Immature natural killer cell (primary cell): ENCODE measurements at regions not wholly inside any gene's neighbourhood (a gene's known extent, or its start where the extent isn't known, plus 50 kb on each side); places are given as distances from the start of the nearest gene placed in this dataset.

Source experiments
- DNase-seq, 3 donors: peaks; one replicate each; pipeline ENCODE4 v3.0.0; 2022; ENCODE audit warnings: mixed read lengths in 1 of 3
- H3K27ac Mint-ChIP-seq, 6 donors: one replicate each; pipeline ENCODE4 v1.8.0; 2020; ENCODE audit warnings: mixed read lengths in 6 of 6, mild to moderate bottlenecking in 5 of 6, inconsistent platforms in 4 of 6, moderate library complexity in 3 of 6
- H3K27me3 Mint-ChIP-seq, 3 donors: one replicate each; pipeline ENCODE4 v1.8.0; 2020 to 2021; ENCODE audit warnings: low read depth in 3 of 3, mild to moderate bottlenecking in 3 of 3, mixed read lengths in 3 of 3, moderate library complexity in 3 of 3, inconsistent platforms in 1 of 3
- H3K36me3 Mint-ChIP-seq, 3 donors: one replicate each; pipeline ENCODE4 v1.8.0; 2020; ENCODE audit warnings: mixed read lengths in 3 of 3, inconsistent platforms in 2 of 3, mild to moderate bottlenecking in 2 of 3
- H3K4me1 Mint-ChIP-seq, 2 donors: one replicate each; pipeline ENCODE4 v1.8.0; 2020; ENCODE audit warnings: inconsistent platforms in 2 of 2, mild to moderate bottlenecking in 2 of 2, mixed read lengths in 2 of 2, moderate library complexity in 1 of 2
- H3K4me3 Mint-ChIP-seq, 5 donors: one replicate each; pipeline ENCODE4 v1.8.0; 2020; ENCODE audit warnings: mild to moderate bottlenecking in 5 of 5, mixed read lengths in 5 of 5, inconsistent platforms in 3 of 5, moderate library complexity in 3 of 5
- H3K9me3 Mint-ChIP-seq, 6 donors: one replicate each; pipeline ENCODE4 v1.8.0; 2020; ENCODE audit warnings: mild to moderate bottlenecking in 6 of 6, mixed read lengths in 6 of 6, inconsistent platforms in 4 of 6, moderate library complexity in 3 of 6

DNA sequence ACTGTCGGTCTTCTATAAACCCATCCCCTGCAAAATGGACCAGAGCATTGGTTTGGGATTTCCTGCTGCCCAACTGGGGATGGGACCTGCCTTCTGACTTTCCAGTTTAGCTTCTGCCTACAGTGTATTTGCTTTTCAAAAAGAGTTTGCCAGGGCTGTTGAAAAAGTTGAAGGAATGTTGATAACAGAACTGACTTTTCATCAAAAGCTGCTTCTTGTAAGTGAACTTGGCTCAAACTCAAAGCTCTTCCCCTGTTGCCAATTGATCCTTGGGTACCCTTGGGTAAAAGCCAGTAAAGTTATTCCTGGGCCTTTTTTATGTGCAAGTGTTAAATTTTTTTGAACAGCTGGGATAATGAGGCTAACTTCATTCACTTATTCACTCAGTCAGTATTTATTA, 142.9 kb upstream of the SLC30A5 start:
- Mint-ChIP-seq H3K4me1 (no peaks in the 10 kb centered on the region), H3K9me3 (no peaks in the 10 kb centered on the region), H3K4me3 (no peak overlapping the region), H3K27me3 (peaks cover 1 to 4% (median 2%) of the 10 kb centered on the region in 3 donors), H3K27ac (no peak overlapping the region), H3K36me3 (no peaks in the 10 kb centered on the region)
- DNase-seq: no peak

GRCh38 chr5:68953231-68953874, 140.5 kb upstream of the SLC30A5 start:
- no peaks in the 10 kb centered on the region for H3K9me3 Mint-ChIP-seq
- H3K27ac Mint-ChIP-seq: no peak overlapping the region
- H3K4me3 Mint-ChIP-seq: no peak overlapping the region
- peaks cover 1 to 2% (median 2%) of the 10 kb centered on the region in 3 donors for H3K27me3 Mint-ChIP-seq
- no peaks in the 10 kb centered on the region for H3K36me3 Mint-ChIP-seq
- no peak for DNase-seq
- no peaks in the 10 kb centered on the region for H3K4me1 Mint-ChIP-seq

DNA sequence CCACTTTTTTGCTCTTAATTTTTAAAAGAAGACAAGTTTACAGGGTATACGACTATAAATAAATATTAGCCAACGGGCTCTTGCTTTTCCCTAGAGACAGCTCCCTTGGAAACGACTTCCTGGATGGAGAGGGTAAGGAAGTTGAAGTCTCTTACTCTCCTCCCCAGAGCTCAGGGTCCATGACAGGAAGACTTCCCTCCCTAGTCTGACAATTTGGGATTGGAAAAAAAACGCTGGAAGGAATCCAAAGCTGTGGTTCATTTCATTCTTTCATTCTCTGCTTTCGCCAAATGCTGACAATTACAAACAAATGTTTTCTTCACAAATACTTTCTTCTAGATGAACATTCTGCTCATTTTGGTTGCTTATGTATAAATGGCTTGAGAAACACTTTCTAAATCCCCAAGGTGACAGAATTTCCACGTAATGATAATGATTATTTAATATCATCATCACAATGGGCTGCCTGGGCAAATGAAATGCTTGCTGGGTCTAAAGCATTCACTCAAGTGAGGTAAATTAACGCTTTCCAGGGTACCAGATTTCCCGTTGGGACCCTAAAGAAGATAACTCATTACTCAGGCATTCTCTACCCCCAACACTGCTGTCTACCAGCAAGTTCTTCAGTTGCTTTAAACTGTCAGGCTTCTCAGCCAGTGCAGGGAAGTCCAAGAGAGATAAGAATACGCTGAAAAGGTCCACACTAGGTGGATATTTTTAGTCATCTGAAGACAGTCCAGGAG, 139.8 kb upstream of the SLC30A5 start:
- no peaks in the 10 kb centered on the region for H3K36me3 Mint-ChIP-seq
- H3K4me1 Mint-ChIP-seq: no peaks in the 10 kb centered on the region
- no peak overlapping the region for H3K4me3 Mint-ChIP-seq

GRCh38 chr5:68954618-68954910, 139.2 kb upstream of the SLC30A5 start:
- no peak overlapping the region for H3K27ac Mint-ChIP-seq
- no peaks in the 10 kb centered on the region for H3K4me1 Mint-ChIP-seq
- H3K4me3 Mint-ChIP-seq: no peak overlapping the region
- no peaks in the 10 kb centered on the region for H3K9me3 Mint-ChIP-seq
- no peaks in the 10 kb centered on the region for H3K36me3 Mint-ChIP-seq
- H3K27me3 Mint-ChIP-seq: peaks cover 1 to 2% (median 2%) of the 10 kb centered on the region in 3 donors
- no peak for DNase-seq

More for the DNA sequence above, 139.8 kb upstream of the SLC30A5 start:
- Mint-ChIP-seq H3K9me3 (no peaks in the 10 kb centered on the region), H3K27me3 (peaks cover 1 to 2% (median 2%) of the 10 kb centered on the region in 3 donors), H3K27ac (no peak overlapping the region)
- DNase-seq: no peak

GRCh38 chr5:68957591-68957990, 136.2 kb upstream of the SLC30A5 start:
- peaks cover 0 to 2% (median 2%) of the 10 kb centered on the region in 3 donors for H3K27me3 Mint-ChIP-seq
- no peak for DNase-seq
- H3K4me1 Mint-ChIP-seq: no peaks in the 10 kb centered on the region
- no peak overlapping the region for H3K27ac Mint-ChIP-seq
- no peaks in the 10 kb centered on the region for H3K36me3 Mint-ChIP-seq
- no peak overlapping the region for H3K4me3 Mint-ChIP-seq
- no peaks in the 10 kb centered on the region for H3K9me3 Mint-ChIP-seq

DNA sequence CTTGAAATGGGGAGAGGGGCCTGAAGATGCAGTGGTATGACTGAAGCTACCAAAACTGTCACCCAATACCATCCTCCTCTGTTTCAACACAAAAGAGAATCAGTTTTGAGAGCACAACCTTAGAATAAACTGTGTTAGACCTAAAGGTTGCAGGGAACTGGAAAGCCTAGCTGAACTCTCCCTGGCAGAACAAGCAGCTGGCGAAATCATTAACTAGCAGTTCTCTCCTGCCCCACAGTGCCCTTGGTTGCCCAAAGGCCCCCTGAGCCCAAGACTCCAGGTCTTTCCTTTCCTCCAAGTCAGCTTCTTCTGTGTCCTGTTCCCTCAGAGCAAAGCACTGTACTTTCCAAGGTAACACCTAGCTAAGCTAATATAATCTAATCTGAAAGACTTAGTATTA, 135.4 kb upstream of the SLC30A5 start:
- DNase-seq: no peak
- no peak overlapping the region for H3K27ac Mint-ChIP-seq
- no peaks in the 10 kb centered on the region for H3K9me3 Mint-ChIP-seq
- no peaks in the 10 kb centered on the region for H3K4me1 Mint-ChIP-seq
- H3K27me3 Mint-ChIP-seq: peaks cover 0 to 3% (median 0%) of the 10 kb centered on the region in 3 donors
- no peak overlapping the region for H3K4me3 Mint-ChIP-seq
- H3K36me3 Mint-ChIP-seq: no peaks in the 10 kb centered on the region

GRCh38 chr5:68960456-68960855, 133.4 kb upstream of the SLC30A5 start:
- Mint-ChIP-seq H3K4me3 (no peak overlapping the region), H3K9me3 (no peaks in the 10 kb centered on the region), H3K36me3 (no peaks in the 10 kb centered on the region), H3K27ac (no peak overlapping the region), H3K27me3 (peaks cover 0 to 1% (median 0%) of the 10 kb centered on the region in 3 donors), H3K4me1 (no peaks in the 10 kb centered on the region)
- DNase-seq: no peak

GRCh38 chr5:68960961-68961360, 132.9 kb upstream of the SLC30A5 start:
- Mint-ChIP-seq H3K27me3 (peaks cover 0 to 1% (median 0%) of the 10 kb centered on the region in 3 donors), H3K9me3 (no peaks in the 10 kb centered on the region), H3K36me3 (no peaks in the 10 kb centered on the region), H3K4me3 (no peak overlapping the region), H3K27ac (no peak overlapping the region), H3K4me1 (no peaks in the 10 kb centered on the region)
- no peak for DNase-seq

- H3K27me3 Mint-ChIP-seq: peaks cover 0 to 1% (median 0%) of the 10 kb centered on the region in 3 donors
- H3K9me3 Mint-ChIP-seq: no peaks in the 10 kb centered on the region
- no peak overlapping the region for H3K4me3 Mint-ChIP-seq
- H3K4me1 Mint-ChIP-seq: no peaks in the 10 kb centered on the region
- H3K27ac Mint-ChIP-seq: no peak overlapping the region
- no peaks in the 10 kb centered on the region for H3K36me3 Mint-ChIP-seq
- DNase-seq: no peak
These were observed 132.1 kb upstream of the SLC30A5 start for GRCh38 chr5:68961762-68962161.

DNA sequence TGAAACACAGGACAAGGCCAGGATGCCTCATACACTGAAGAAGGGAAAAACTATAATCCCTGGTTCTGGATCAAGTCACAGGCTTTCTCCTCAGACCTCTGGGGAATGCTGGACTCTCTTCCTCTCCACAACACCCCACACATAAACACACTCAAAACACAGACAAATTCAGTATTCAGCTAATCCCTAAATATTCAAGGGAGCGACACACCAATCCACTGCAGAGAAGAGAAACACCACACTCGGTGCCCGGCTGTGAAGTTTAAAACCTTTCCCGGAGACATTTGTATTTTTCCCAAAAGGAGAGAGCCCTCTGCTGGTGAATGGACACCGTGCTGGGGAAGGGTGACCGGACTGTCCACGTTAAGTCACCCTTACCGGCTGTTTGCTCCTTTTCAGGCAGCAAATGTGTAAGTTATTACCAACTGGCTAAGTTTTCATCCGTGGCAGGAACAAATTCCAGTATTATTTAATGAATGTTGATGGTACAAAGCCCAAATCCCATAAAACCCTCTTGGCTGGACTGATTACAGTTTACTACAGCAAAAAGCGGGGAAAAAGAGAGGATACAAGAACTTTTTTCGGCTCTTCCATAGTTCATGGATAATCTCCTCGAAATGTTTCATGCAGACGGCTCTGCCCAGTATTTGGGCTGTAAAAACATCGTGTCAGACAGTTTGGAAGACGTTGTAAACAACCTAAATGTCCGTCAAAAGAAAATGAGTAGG, 130.9 kb upstream of the SLC30A5 start:
- no peaks in the 10 kb centered on the region for H3K9me3 Mint-ChIP-seq

DNA sequence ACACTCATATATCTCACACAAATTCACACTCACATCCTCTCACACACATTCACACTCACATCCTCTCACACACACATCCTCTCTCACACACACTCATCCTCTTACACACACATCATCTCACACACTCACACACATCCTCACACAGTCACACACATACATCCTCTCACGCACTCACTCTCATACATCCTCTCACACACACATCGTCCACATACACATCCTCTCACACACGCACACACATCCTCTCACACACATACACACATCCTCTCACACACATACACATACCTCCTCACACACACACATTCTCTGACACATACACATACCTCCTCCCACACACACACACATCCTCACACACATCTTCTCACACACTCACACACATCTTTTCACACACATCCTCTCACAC, 129.1 kb upstream of the SLC30A5 start:
- Mint-ChIP-seq H3K4me1 (no peaks in the 10 kb centered on the region), H3K36me3 (no peaks in the 10 kb centered on the region), H3K27ac (no peak overlapping the region), H3K27me3 (peaks cover 0 to 3% (median 0%) of the 10 kb centered on the region in 3 donors), H3K9me3 (peaks cover 0 to 2% (median 0%) of the 10 kb centered on the region in 6 donors), H3K4me3 (no peak overlapping the region)
- no peak for DNase-seq

More for the DNA sequence above, 130.9 kb upstream of the SLC30A5 start:
- Mint-ChIP-seq H3K27ac (peak overlapping the region in 1 of 6 donors; percentile 43), H3K36me3 (no peaks in the 10 kb centered on the region), H3K4me1 (no peaks in the 10 kb centered on the region), H3K4me3 (peak overlapping the region in 1 of 5 donors; percentile 11), H3K27me3 (peaks cover 0 to 1% (median 0%) of the 10 kb centered on the region in 3 donors)
- DNase-seq: no peak

DNA sequence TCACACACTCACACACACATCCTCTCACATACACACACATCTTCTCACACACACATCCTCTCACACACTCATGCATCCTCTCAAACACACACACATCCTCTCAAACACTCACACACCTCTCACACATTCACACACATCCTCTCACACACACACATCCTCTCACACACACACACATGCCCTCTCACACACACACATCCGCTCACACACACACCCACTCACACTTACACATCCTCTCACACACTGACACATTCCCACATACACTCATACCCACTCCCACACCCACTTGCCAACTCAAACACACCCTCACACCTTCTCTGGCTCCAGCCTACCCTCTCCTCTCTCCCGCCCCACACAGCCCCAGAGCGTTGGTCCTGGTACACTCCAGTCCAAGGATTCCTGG, 127.9 kb upstream of the SLC30A5 start:
- H3K27ac Mint-ChIP-seq: no peak overlapping the region
- H3K4me1 Mint-ChIP-seq: no peaks in the 10 kb centered on the region
- peaks cover 0 to 2% (median 0%) of the 10 kb centered on the region in 6 donors for H3K9me3 Mint-ChIP-seq
- no peaks in the 10 kb centered on the region for H3K36me3 Mint-ChIP-seq
- no peak for DNase-seq
- H3K27me3 Mint-ChIP-seq: peaks cover 2 to 3% (median 2%) of the 10 kb centered on the region in 3 donors
- no peak overlapping the region for H3K4me3 Mint-ChIP-seq

GRCh38 chr5:68966596-68966995, 127.2 kb upstream of the SLC30A5 start:
- no peak for DNase-seq
- Mint-ChIP-seq H3K27ac (no peak overlapping the region), H3K9me3 (peaks cover 0 to 2% (median 0%) of the 10 kb centered on the region in 6 donors), H3K36me3 (no peaks in the 10 kb centered on the region), H3K27me3 (peaks cover 2 to 3% (median 2%) of the 10 kb centered on the region in 3 donors), H3K4me1 (no peaks in the 10 kb centered on the region), H3K4me3 (no peak overlapping the region)

DNA sequence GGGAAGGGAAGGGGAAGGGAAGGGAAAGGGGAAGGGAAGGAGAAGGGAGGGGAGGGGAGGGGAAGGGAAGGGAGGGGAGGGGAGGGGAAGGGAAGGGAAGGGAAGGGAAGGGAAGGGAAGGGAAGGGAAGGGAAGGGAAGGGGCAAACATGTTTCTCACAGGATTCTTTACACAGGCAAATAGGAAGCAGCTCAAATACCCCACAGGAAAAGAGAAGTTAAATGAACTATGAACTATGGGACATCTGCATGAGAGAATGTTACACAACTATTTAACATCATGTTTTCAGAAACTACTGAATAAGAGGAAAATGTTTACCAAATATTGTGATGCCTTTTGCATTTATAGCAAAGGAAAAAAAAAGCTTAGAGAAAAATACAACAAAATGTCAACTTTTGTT, 125.4 kb upstream of the SLC30A5 start:
- Mint-ChIP-seq H3K4me1 (no peaks in the 10 kb centered on the region), H3K27ac (no peak overlapping the region), H3K9me3 (peaks cover 0 to 2% (median 0%) of the 10 kb centered on the region in 6 donors), H3K36me3 (no peaks in the 10 kb centered on the region), H3K4me3 (no peak overlapping the region), H3K27me3 (peaks cover 2 to 3% (median 2%) of the 10 kb centered on the region in 3 donors)
- no peak for DNase-seq
